GM23338 (cell line): ENCODE measurements at regions not wholly inside any gene's neighbourhood (a gene's known extent, or its start where the extent isn't known, plus 50 kb on each side); places are given as distances from the start of the nearest gene placed in this dataset.

Experiments
- CTCF ChIP-seq, 2 experiments: fragments of 200-600 bp in 1 of 2; sonication (generic) in 1 of 2; conservative IDR thresholded peaks; 2 replicates each; pipeline versions ENCODE4 v1.5.1 to v1.6.1; 2016 to 2017; ENCODE audit warnings: antibody characterized with exemption in 2 of 2, low read depth in 2 of 2, mild to moderate bottlenecking in 2 of 2, moderate library complexity in 1 of 2
- EZH2 ChIP-seq: fragments of 200-600 bp; sonication (generic); IDR thresholded peaks from one replicate; pipeline ENCODE4 v1.8.0; 2017; ENCODE audit warnings: antibody characterized with exemption, mild to moderate bottlenecking, low read depth; ENCODE audit not compliant: unreplicated experiment
- EZH2phosphoT487 ChIP-seq: fragments of 200-600 bp; sonication (generic); IDR thresholded peaks from one replicate; pipeline ENCODE4 v1.8.1; 2018; ENCODE audit warnings: antibody characterized with exemption; ENCODE audit not compliant: unreplicated experiment
- POLR2AphosphoS5 ChIP-seq: IDR thresholded peaks from 2 replicates; pipeline ENCODE4 v1.6.1; 2016; ENCODE audit warnings: antibody characterized with exemption, low read depth
- ZNF331 ChIP-seq: fragments of 250-450 bp; sonication (Bioruptor Pico); IDR thresholded peaks from 2 replicates; pipeline ENCODE4 v1.5.0; 2020; ENCODE audit warnings: low read depth, mild to moderate bottlenecking, moderate library complexity

GRCh38 chr11:122044086-122044485 is 71.9 kb downstream of the BLID start:
- TF ChIP-seq EZH2 (no peak), CTCF (conservative IDR thresholded peaks at IDR 0.05; ENCODE audit: low read depth in 2 of 2) (no peak), ZNF331 (CRISPR knock-in tag) (no peak), POLR2AphosphoS5 (no peak), EZH2phosphoT487 (no peak)
